ENCODE measurements at regions not wholly inside any gene's neighbourhood (a gene's known extent, or its start where the extent isn't known, plus 50 kb on each side); places are given as distances from the start of the nearest gene placed in this dataset.

DNA sequence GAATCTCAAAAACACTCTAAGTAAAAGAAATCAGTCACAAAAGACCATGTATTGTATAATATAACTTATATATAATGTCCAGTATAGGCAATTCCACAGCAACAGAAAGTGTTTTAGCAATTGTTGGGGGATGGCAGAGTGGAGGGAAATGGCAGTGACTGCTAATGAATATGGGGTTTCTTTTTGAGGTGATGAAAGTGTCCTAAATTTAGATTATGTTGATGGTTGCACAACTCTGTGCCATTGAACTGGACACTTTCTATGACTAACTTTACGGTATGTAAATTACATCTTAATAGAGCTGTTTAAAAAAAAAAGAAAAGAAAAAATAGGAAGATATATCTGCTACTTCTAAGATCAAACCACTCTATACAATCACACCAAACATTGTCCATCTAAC, 124.9 kb upstream of the ZNF462 start:
- no peak for DNase-seq (ENCODE audit: low read depth, low spot score)
- in situ Hi-C loops (cut with HindIII; ENCODE audit: low sequenced_read_pairs), result no loop called here
- H3K4me3 ChIP-seq (ENCODE audit: low read depth, low read length), result no peak overlapping the region
- TF ChIP-seq, protein P1, sequence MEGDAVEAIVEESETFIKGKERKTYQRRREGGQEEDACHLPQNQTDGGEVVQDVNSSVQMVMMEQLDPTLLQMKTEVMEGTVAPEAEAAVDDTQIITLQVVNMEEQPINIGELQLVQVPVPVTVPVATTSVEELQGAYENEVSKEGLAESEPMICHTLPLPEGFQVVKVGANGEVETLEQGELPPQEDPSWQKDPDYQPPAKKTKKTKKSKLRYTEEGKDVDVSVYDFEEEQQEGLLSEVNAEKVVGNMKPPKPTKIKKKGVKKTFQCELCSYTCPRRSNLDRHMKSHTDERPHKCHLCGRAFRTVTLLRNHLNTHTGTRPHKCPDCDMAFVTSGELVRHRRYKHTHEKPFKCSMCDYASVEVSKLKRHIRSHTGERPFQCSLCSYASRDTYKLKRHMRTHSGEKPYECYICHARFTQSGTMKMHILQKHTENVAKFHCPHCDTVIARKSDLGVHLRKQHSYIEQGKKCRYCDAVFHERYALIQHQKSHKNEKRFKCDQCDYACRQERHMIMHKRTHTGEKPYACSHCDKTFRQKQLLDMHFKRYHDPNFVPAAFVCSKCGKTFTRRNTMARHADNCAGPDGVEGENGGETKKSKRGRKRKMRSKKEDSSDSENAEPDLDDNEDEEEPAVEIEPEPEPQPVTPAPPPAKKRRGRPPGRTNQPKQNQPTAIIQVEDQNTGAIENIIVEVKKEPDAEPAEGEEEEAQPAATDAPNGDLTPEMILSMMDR (IDR thresholded peaks at IDR 0.05; ENCODE audit: low read depth, low read length), result no peak

DNA sequence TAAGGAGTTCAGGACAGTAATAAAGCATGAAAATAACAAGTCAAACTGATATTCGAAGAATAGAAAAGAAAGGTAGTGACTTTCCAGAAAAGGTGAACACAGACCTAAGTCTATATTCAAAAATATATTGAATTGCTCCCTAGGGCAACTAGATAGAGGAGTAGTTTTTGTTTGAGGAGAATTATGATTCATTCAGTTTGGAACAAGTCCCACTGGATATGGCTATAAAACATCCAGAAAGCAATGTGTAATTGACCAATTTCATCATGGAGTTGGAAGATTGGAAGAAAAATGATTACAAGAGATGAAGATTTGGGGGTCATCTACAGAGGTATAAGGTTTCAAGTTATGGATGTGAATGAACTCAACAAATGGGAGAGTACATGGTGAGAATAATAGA, 117.5 kb upstream of the ZNF462 start:
- in situ Hi-C loops (cut with HindIII; ENCODE audit: low sequenced_read_pairs), result no loop called here
- TF ChIP-seq, protein P1 (IDR thresholded peaks at IDR 0.05; ENCODE audit: low read depth, low read length), result no peak
- no peak overlapping the region for H3K4me3 ChIP-seq (ENCODE audit: low read depth, low read length)
- DNase-seq (ENCODE audit: low read depth, low spot score), result peak; percentile 11

DNA sequence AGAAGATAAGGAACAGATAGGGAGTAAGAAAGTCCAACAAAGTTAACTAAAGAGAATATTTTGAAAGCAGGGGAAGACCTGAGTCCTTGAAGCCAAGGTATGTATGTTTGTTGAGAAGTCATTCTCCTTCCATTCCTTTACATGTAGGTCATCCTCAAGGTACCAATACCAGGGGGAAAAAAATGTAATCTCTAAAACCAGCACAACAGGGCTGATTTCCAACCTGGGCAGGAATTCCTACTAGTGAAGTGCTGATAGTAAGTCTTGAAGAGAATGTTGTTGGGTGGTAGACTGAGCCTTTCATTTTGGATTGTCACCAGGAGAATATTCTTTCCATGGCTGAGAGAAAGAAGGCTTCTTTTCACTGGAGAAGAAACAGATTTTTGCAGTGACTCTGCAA, 117.1 kb upstream of the ZNF462 start:
- in situ Hi-C loops (cut with HindIII; ENCODE audit: low sequenced_read_pairs), result no loop called here
- H3K4me3 ChIP-seq (ENCODE audit: low read depth, low read length), result no peak overlapping the region
- TF ChIP-seq, protein P1 (IDR thresholded peaks at IDR 0.05; ENCODE audit: low read depth, low read length), result no peak
- DNase-seq (ENCODE audit: low read depth, low spot score), result no peak

DNA sequence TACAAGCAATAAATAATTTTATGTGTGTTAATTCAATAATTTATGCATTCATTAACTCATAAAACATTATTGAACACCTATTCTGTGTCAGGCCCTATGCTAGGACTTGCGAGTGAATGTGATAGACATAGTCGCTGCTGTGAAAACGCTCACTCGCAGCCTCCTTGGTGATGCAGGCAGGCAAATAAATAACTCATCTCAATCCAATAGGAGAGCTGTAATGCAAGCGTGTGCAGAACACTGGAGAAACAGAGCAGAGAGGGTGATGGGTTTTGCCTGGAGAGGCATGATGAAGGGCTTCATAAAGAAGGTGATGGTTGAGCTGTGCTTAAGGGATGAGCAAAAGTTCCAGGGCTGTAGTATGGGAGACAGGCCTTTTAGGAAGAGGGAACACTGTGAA, 111.3 kb upstream of the ZNF462 start:
- DNase-seq (ENCODE audit: low read depth, low spot score), result no peak
- no peak overlapping the region for H3K4me3 ChIP-seq (ENCODE audit: low read depth, low read length)
- in situ Hi-C loops (cut with HindIII; ENCODE audit: low sequenced_read_pairs), result no loop called here
- TF ChIP-seq, protein P1 (IDR thresholded peaks at IDR 0.05; ENCODE audit: low read depth, low read length), result no peak

DNA sequence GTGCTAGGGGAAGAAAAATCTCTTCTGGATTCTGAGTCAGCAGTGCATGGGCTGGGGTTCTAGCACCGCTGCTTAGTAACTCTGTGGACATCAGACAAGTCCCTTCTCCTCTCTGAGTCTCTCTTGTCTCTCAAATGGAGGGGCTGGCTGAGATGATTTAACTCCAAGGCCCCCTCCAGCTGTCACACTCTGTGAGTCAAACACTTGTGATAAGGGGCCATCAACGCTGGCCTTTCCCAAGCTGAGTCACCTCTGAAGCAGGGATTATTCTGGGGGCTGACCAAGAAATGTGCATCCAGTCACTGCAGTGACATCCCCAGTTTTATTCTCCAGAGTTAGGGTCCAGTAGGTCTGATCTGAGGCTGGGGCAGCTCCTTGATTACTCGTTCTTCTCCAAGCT, 110.4 kb upstream of the ZNF462 start:
- DNase-seq (ENCODE audit: low read depth, low spot score), result no peak
- in situ Hi-C loops (cut with HindIII; ENCODE audit: low sequenced_read_pairs), result no loop called here
- no peak overlapping the region for H3K4me3 ChIP-seq (ENCODE audit: low read depth, low read length)
- TF ChIP-seq, protein P1 (IDR thresholded peaks at IDR 0.05; ENCODE audit: low read depth, low read length), result no peak

DNA sequence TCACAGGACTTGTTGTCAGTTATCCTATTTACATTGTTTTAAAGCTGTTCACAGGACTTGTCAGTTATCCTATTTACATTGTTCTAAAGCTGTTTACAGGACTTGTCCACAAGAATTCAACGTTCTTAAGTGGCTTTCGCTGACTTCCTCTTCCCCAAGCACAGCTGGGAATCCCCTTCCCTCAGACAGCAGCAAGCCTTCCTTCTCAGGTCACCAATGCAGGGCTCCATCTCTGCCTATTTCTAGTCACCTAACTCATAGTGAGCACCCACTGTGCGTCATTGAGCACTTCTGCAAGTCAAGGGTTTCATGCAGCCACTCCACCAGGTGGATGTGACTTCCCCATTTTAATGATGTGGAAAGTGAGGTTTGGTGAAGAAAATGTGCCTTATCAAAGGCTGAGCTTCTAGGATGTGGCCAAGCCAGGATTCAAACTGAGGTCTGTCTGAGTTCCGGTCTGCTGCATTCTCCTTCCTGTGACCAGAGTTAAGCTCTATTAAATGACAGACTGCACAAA, 109.8 kb upstream of the ZNF462 start:
- TF ChIP-seq, protein P1 (IDR thresholded peaks at IDR 0.05; ENCODE audit: low read depth, low read length), result no peak
- in situ Hi-C loops (cut with HindIII; ENCODE audit: low sequenced_read_pairs), result no loop called here
- no peak overlapping the region for H3K4me3 ChIP-seq (ENCODE audit: low read depth, low read length)
- no peak for DNase-seq (ENCODE audit: low read depth, low spot score)

DNA sequence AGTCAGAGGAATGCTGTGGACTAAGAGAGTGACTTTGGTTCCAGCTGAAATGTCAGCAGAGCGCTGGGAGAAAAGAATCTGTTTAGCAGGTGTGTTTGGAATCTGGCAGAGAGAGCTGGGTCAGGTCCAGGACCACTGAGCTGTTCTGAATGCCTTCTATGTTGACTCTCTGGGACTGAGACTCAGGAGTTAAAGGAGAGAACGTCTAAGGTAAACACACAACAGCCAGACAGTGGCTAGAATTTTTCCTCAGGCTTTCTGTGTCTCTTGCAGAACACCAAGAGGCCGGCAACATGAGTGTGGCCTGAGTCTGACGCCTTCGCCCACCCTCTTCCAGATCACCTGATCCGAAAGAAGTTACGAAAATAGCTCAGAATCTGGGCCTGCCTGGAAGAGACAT, 107.2 kb upstream of the ZNF462 start:
- in situ Hi-C loops (cut with HindIII; ENCODE audit: low sequenced_read_pairs), result no loop called here
- no peak for DNase-seq (ENCODE audit: low read depth, low spot score)
- TF ChIP-seq, protein P1 (IDR thresholded peaks at IDR 0.05; ENCODE audit: low read depth, low read length), result no peak
- H3K4me3 ChIP-seq (ENCODE audit: low read depth, low read length), result no peak overlapping the region

Data from astrocyte of the spinal cord (primary cell).